ENCODE measurements at regions not wholly inside any gene's neighbourhood (a gene's known extent, or its start where the extent isn't known, plus 50 kb on each side); places are given as distances from the start of the nearest gene placed in this dataset.
"Not testable (repeated sequence)": the region's sequence is repeated elsewhere in the genome, so short reads cannot be mapped to it uniquely, and the experiment has no call there.

GRCh38 chr10:21421016-21421415, 104.5 kb downstream of the SKIDA1 start:
- no peak for TF ChIP-seq CTCF (conservative IDR thresholded peaks at IDR 0.05)
- Mint-ChIP-seq H3K36me3 (ENCODE audit: low read depth) (peaks cover under 1% of the 10 kb centered on the region), H3K4me3 (no peak overlapping the region), H3K9me3 (peaks cover 5% of the 10 kb centered on the region), H3K27me3 (ENCODE audit: insufficient read depth) (no peaks in the 10 kb centered on the region), H3K4me1 (peaks cover 14% of the 10 kb centered on the region), H3K27ac (no peak overlapping the region)
- 89 to 100% methylated on average over 2 of the region's 2 CpGs for WGBS, 2 experiments (ENCODE audit: insufficient coverage in 1 of 2, insufficient read length in 1 of 2)
- no peak overlapping the region for H3K9ac ChIP-seq (ENCODE audit: extremely low read depth, low read length, poor library complexity, severe bottlenecking)
- DNase-seq, result no peak
- H3K4me1 ChIP-seq (ENCODE audit: control insufficient read depth, insufficient read depth, low read length), result no peaks in the 10 kb centered on the region
- H3K27me3 ChIP-seq (ENCODE audit: control insufficient read depth, insufficient read depth, low read length, poor library complexity, severe bottlenecking), result no peaks in the 10 kb centered on the region
- no peaks in the 10 kb centered on the region for H3K36me3 ChIP-seq (ENCODE audit: control insufficient read depth, insufficient read depth, low read length)
- no peak overlapping the region for H3K4me3 ChIP-seq (ENCODE audit: low read length)
- no peak overlapping the region for H3K27ac ChIP-seq (ENCODE audit: low read depth, low read length)
- H3K9me3 ChIP-seq (ENCODE audit: control insufficient read depth, low read length), result peaks cover under 1% of the 10 kb centered on the region

GRCh38 chr10:21418981-21419576, 106.4 kb downstream of the SKIDA1 start:
- peaks cover 11% of the 10 kb centered on the region for H3K4me1 Mint-ChIP-seq
- H3K36me3 Mint-ChIP-seq (ENCODE audit: low read depth); H3K27ac ChIP-seq (ENCODE audit: low read depth, low read length); H3K27ac Mint-ChIP-seq; H3K9ac ChIP-seq (ENCODE audit: extremely low read depth, low read length, poor library complexity, severe bottlenecking); H3K9me3 Mint-ChIP-seq; H3K4me3 Mint-ChIP-seq; H3K4me3 ChIP-seq (ENCODE audit: low read length); H3K36me3 ChIP-seq (ENCODE audit: control insufficient read depth, insufficient read depth, low read length); H3K27me3 ChIP-seq (ENCODE audit: control insufficient read depth, insufficient read depth, low read length, poor library complexity, severe bottlenecking); DNase-seq; H3K27me3 Mint-ChIP-seq (ENCODE audit: insufficient read depth); H3K9me3 ChIP-seq (ENCODE audit: control insufficient read depth, low read length); H3K4me1 ChIP-seq (ENCODE audit: control insufficient read depth, insufficient read depth, low read length): not testable (repeated sequence)
- 90 to 94% methylated on average over 5 of the region's 5 CpGs for WGBS, 2 experiments (ENCODE audit: insufficient coverage in 1 of 2, insufficient read length in 1 of 2)

GRCh38 chr10:21417172-21417712, 108.2 kb downstream of the SKIDA1 start:
- 73% methylated on average over 6 of the region's 6 CpGs; no CpG with 5 or more reads in 1 of the 2 experiments for WGBS, 2 experiments (ENCODE audit: insufficient coverage in 1 of 2, insufficient read length in 1 of 2)
- no peak overlapping the region for H3K4me3 ChIP-seq (ENCODE audit: low read length)
- Mint-ChIP-seq H3K36me3 (ENCODE audit: low read depth) (no peaks in the 10 kb centered on the region), H3K4me3 (no peak overlapping the region), H3K27ac (peak overlapping the region; percentile 89), H3K4me1 (peaks cover 11% of the 10 kb centered on the region), H3K27me3 (ENCODE audit: insufficient read depth) (no peaks in the 10 kb centered on the region), H3K9me3 (peaks cover 5% of the 10 kb centered on the region)
- no peak overlapping the region for H3K9ac ChIP-seq (ENCODE audit: extremely low read depth, low read length, poor library complexity, severe bottlenecking)
- H3K27ac ChIP-seq (ENCODE audit: low read depth, low read length), result no peak overlapping the region
- H3K36me3 ChIP-seq (ENCODE audit: control insufficient read depth, insufficient read depth, low read length), result no peaks in the 10 kb centered on the region
- no peak for TF ChIP-seq CTCF (conservative IDR thresholded peaks at IDR 0.05)
- H3K9me3 ChIP-seq (ENCODE audit: control insufficient read depth, low read length), result no peaks in the 10 kb centered on the region
- peak; percentile 86 for DNase-seq
- H3K4me1 ChIP-seq (ENCODE audit: control insufficient read depth, insufficient read depth, low read length), result no peaks in the 10 kb centered on the region
- no peaks in the 10 kb centered on the region for H3K27me3 ChIP-seq (ENCODE audit: control insufficient read depth, insufficient read depth, low read length, poor library complexity, severe bottlenecking)

Measured in endodermal cell (in vitro differentiated cells).